AG04449 (cell line): ENCODE measurements at regions not wholly inside any gene's neighbourhood (a gene's known extent, or its start where the extent isn't known, plus 50 kb on each side); places are given as distances from the start of the nearest gene placed in this dataset.
A peak's percentile ranks its signal among the peaks of the same experiment; 100 is the strongest.

ENCODE experiments used
- CTCF ChIA-PET: fragments of 350-600 bp; formaldehyde crosslinking; extraction: SDS; loops from one replicate; lab custom pipeline; 2021; ENCODE audit warnings: antibody characterized with exemption; lab: Yijun Ruan, JAX
- POLR2A ChIA-PET: fragments of 400-600, 350-600 bp; formaldehyde crosslinking; extraction: SDS; loops from one replicate; lab custom pipeline; 2020; ENCODE audit warnings: antibody characterized with exemption, inconsistent platforms; lab: Yijun Ruan, JAX
- DNase-seq: peaks from one replicate; pipeline ENCODE4 v3.0.0-alpha.2; 2010; ENCODE audit warnings: low read depth, low spot score
- H3K4me3 ChIP-seq: 2 replicates; pipeline ENCODE4 v1.5.1; 2011; ENCODE audit warnings: low read depth, mild to moderate bottlenecking, control low read depth, low read length
- TF ChIP-seq, protein P1 (sequence below): IDR thresholded peaks from one replicate; pipeline ENCODE4 v1.5.1; 2011; ENCODE audit warnings: mild to moderate bottlenecking, moderate library complexity, low read length, control low read depth, inconsistent platforms; ENCODE audit not compliant: insufficient read depth; ENCODE audit errors: missing control alignments

DNA sequence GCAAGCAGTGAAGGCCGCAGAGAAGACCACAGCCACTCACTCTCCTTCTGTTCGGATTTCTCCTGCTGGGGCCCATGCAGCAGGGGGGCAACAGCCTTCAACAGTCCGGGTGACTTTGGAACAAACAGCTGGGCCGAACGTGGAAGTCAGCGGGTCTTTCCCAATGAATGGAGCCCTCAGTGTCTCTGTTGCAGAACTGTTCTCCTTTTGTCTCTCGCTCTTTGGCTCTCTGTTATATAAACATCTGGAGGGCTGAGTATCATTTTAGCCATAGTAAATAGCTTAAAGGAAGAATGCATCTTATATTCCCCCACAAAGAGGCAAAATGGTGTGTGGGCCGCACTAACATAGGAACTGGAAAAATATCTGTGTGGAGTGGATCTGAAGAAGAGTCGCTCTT, 136.7 kb upstream of the RALGAPA2 start:
- no peak for DNase-seq
- no peak overlapping the region for H3K4me3 ChIP-seq
- ChIA-PET CTCF (interaction anchor here (1.3 to 2.8 kb wide), 2 partner anchors 12 to 387 kb away, joined by 3 to 12 read pairs; no protein-coding TSS in a partner anchor), POLR2A (no interaction called here)
- TF ChIP-seq, protein P1, sequence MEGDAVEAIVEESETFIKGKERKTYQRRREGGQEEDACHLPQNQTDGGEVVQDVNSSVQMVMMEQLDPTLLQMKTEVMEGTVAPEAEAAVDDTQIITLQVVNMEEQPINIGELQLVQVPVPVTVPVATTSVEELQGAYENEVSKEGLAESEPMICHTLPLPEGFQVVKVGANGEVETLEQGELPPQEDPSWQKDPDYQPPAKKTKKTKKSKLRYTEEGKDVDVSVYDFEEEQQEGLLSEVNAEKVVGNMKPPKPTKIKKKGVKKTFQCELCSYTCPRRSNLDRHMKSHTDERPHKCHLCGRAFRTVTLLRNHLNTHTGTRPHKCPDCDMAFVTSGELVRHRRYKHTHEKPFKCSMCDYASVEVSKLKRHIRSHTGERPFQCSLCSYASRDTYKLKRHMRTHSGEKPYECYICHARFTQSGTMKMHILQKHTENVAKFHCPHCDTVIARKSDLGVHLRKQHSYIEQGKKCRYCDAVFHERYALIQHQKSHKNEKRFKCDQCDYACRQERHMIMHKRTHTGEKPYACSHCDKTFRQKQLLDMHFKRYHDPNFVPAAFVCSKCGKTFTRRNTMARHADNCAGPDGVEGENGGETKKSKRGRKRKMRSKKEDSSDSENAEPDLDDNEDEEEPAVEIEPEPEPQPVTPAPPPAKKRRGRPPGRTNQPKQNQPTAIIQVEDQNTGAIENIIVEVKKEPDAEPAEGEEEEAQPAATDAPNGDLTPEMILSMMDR, result no peak

- ChIA-PET POLR2A (no interaction called here), CTCF (interaction anchor here (4.0 kb wide), 1 partner anchor 12 kb away, joined by 16 read pairs; no protein-coding TSS in a partner anchor)
- no peak for DNase-seq
- no peak overlapping the region for H3K4me3 ChIP-seq
- TF ChIP-seq, protein P1, result no peak
Observed at GRCh38 chr20:20847814-20848213, 135.4 kb upstream of the RALGAPA2 start.

- ChIA-PET CTCF (interaction anchor here (1.3 to 4.0 kb wide), 3 partner anchors 9 to 728 kb away, joined by 4 to 16 read pairs (median 10); no protein-coding TSS in a partner anchor), POLR2A (no interaction called here)
- no peak for DNase-seq
- TF ChIP-seq, protein P1, result no peak
- H3K4me3 ChIP-seq, result no peak overlapping the region
Observed at GRCh38 chr20:20843982-20844381, 131.5 kb upstream of the RALGAPA2 start.

GRCh38 chr20:20839771-20840170, 127.3 kb upstream of the RALGAPA2 start:
- no peak overlapping the region for H3K4me3 ChIP-seq
- TF ChIP-seq, protein P1, result no peak
- ChIA-PET POLR2A (no interaction called here), CTCF (interaction anchor here (1.0 to 6.4 kb wide), 5 partner anchors 15 to 732 kb away, joined by 3 to 99 read pairs (median 3); no protein-coding TSS in a partner anchor)
- no peak for DNase-seq

DNA sequence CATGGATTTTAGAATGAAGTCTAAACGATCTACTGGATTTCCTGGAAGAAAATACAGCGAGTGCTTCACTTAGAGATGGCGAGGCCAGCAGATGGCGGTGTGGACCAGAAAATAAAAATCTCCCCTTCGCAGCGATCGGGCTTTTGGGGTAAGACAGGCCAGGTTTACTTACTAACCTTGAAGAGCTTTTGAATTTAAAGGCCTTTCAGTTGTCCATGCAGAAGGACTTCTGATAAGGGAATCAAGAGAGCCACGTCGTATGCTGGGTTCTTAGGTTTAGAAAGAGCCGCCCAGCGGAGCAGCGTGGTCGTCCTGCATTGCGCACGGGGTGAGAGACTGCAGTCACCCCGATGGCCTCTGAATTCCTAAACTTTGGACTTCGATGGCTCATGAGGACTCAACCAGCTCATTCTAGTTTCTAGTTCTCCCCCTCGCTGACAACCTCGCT, 125.2 kb upstream of the RALGAPA2 start:
- TF ChIP-seq, protein P1, result peak; percentile 60
- CTCF ChIA-PET, result interaction anchor here (0.9 to 6.4 kb wide), 20 partner anchors 9 to 778 kb away, joined by 3 to 99 read pairs (median 4); partner anchors contain the start of gene KIZ
- POLR2A ChIA-PET, result no interaction called here
- DNase-seq, result no peak
- H3K4me3 ChIP-seq, result no peak overlapping the region

DNA sequence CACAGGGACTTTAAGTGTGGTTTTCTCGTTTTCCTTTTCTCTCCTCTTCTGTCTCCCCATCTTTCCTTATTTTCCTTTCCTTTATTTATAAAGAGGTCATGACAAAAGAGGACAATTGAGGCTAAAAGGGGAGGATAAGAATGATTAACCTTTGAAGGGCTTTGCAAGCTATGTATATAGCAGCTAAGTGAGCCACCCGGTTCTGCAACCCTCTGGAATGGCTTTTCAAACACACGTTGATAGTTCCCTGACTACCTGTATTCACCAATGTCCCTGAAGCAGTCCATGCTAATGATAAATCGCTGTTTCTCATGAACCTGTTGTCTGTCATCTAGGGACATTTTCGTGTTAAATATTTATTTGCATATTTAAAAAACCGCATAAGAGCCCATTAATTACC, 124.4 kb upstream of the RALGAPA2 start:
- no peak overlapping the region for H3K4me3 ChIP-seq
- TF ChIP-seq, protein P1, result no peak
- CTCF ChIA-PET, result interaction anchor here (0.9 to 6.4 kb wide), 15 partner anchors 9 to 778 kb away, joined by 3 to 99 read pairs (median 6); no protein-coding TSS in a partner anchor
- POLR2A ChIA-PET, result no interaction called here
- no peak for DNase-seq
